ENCODE measurements at regions not wholly inside any gene's neighbourhood (a gene's known extent, or its start where the extent isn't known, plus 50 kb on each side); places are given as distances from the start of the nearest gene placed in this dataset.

GRCh38 chr2:15092691-15093090, 460.2 kb downstream of the LRATD1 start:
- TF ChIP-seq POLR2A (IDR thresholded peaks at IDR 0.05): no peak
- TF ChIP-seq, protein P1, sequence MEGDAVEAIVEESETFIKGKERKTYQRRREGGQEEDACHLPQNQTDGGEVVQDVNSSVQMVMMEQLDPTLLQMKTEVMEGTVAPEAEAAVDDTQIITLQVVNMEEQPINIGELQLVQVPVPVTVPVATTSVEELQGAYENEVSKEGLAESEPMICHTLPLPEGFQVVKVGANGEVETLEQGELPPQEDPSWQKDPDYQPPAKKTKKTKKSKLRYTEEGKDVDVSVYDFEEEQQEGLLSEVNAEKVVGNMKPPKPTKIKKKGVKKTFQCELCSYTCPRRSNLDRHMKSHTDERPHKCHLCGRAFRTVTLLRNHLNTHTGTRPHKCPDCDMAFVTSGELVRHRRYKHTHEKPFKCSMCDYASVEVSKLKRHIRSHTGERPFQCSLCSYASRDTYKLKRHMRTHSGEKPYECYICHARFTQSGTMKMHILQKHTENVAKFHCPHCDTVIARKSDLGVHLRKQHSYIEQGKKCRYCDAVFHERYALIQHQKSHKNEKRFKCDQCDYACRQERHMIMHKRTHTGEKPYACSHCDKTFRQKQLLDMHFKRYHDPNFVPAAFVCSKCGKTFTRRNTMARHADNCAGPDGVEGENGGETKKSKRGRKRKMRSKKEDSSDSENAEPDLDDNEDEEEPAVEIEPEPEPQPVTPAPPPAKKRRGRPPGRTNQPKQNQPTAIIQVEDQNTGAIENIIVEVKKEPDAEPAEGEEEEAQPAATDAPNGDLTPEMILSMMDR (IDR thresholded peaks at IDR 0.05): no peak
